H9 (cell line): ENCODE measurements at regions not wholly inside any gene's neighbourhood (a gene's known extent, or its start where the extent isn't known, plus 50 kb on each side); places are given as distances from the start of the nearest gene placed in this dataset.

Experiments
- DNase-seq: peaks from one replicate; pipeline ENCODE4 v3.0.0-alpha.2; 2017
- H2AFZ ChIP-seq: one replicate; pipeline ENCODE4 v1.6.1; 2013; ENCODE audit warnings: mild to moderate bottlenecking, low read length, control low read depth, moderate library complexity
- H2AK5ac ChIP-seq: 2 replicates; pipeline ENCODE4 v1.6.1; 2013; ENCODE audit warnings: low read length, control low read depth, mixed read lengths; ENCODE audit not compliant: insufficient read length
- H2BK120ac ChIP-seq: one replicate; pipeline ENCODE4 v1.6.1; 2013; ENCODE audit warnings: low read depth, mild to moderate bottlenecking, low read length, control low read depth, inconsistent platforms; ENCODE audit not compliant: poor library complexity, severe bottlenecking
- H2BK12ac ChIP-seq: 2 replicates; pipeline ENCODE4 v1.6.1; 2013; ENCODE audit warnings: low read length, control low read depth, mixed read lengths, low read depth; ENCODE audit not compliant: insufficient read length
- H2BK15ac ChIP-seq: 2 replicates; pipeline ENCODE4 v1.6.1; 2013; ENCODE audit warnings: low read depth, low read length, control low read depth
- H2BK20ac ChIP-seq: one replicate; pipeline ENCODE4 v1.6.1; 2013; ENCODE audit warnings: low read depth, mild to moderate bottlenecking, low read length, control low read depth, inconsistent platforms; ENCODE audit not compliant: poor library complexity, severe bottlenecking
- H2BK5ac ChIP-seq: 2 replicates; pipeline ENCODE4 v1.6.1; 2013; ENCODE audit warnings: low read length, control low read depth, mixed read lengths; ENCODE audit not compliant: insufficient read length
- H3K14ac ChIP-seq: 2 replicates; pipeline ENCODE4 v1.6.1; 2013; ENCODE audit warnings: low read length, control low read depth; ENCODE audit not compliant: insufficient read depth
- H3K18ac ChIP-seq: 2 replicates; pipeline ENCODE4 v1.6.1; 2013; ENCODE audit warnings: low read depth, mild to moderate bottlenecking, mixed read lengths, low read length, control low read depth; ENCODE audit not compliant: insufficient read length
- H3K23ac ChIP-seq: 2 replicates; pipeline ENCODE4 v1.6.1; 2013; ENCODE audit warnings: low read length, control low read depth, mixed read lengths, low read depth; ENCODE audit not compliant: insufficient read length
- H3K23me2 ChIP-seq: 2 replicates; pipeline ENCODE4 v1.6.1; 2013; ENCODE audit warnings: low read depth, mild to moderate bottlenecking, mixed read lengths, low read length, control low read depth; ENCODE audit not compliant: insufficient read length, poor library complexity, severe bottlenecking
- H3K27ac ChIP-seq: 2 replicates; pipeline ENCODE4 v1.5.1; 2013; ENCODE audit warnings: low read length, control low read depth, mixed read lengths, low read depth; ENCODE audit not compliant: insufficient read length
- H3K27me3 ChIP-seq: 2 replicates; pipeline ENCODE4 v1.6.1; 2013; ENCODE audit warnings: low read length, control low read depth, inconsistent platforms; ENCODE audit not compliant: insufficient read depth
- H3K4ac ChIP-seq: 2 replicates; pipeline ENCODE4 v1.6.1; 2013; ENCODE audit warnings: low read depth, mild to moderate bottlenecking, control low read depth, inconsistent platforms, low read length, moderate library complexity
- H3K4me1 ChIP-seq: 2 replicates; pipeline ENCODE4 v1.6.1; 2013; ENCODE audit warnings: low read length, control low read depth, inconsistent platforms; ENCODE audit not compliant: insufficient read depth
- H3K4me2 ChIP-seq: 2 replicates; pipeline ENCODE4 v1.6.1; 2013; ENCODE audit warnings: low read length, control low read depth, mixed read lengths; ENCODE audit not compliant: insufficient read length, insufficient read depth
- H3K56ac ChIP-seq: 2 replicates; pipeline ENCODE4 v1.6.1; 2013; ENCODE audit warnings: low read depth, mild to moderate bottlenecking, mixed read lengths, low read length, control low read depth; ENCODE audit not compliant: insufficient read length
- H3K79me1 ChIP-seq: 2 replicates; pipeline ENCODE4 v1.6.1; 2013; ENCODE audit warnings: low read depth, mild to moderate bottlenecking, moderate library complexity, low read length, control low read depth, inconsistent platforms; ENCODE audit not compliant: insufficient read depth, poor library complexity, severe bottlenecking
- H3K79me2 ChIP-seq: 2 replicates; pipeline ENCODE4 v1.6.1; 2013; ENCODE audit warnings: low read length, control low read depth, inconsistent platforms; ENCODE audit not compliant: insufficient read depth
- H3K9ac ChIP-seq: 2 replicates; pipeline ENCODE4 v1.6.1; 2013; ENCODE audit warnings: low read length, control low read depth, mixed read lengths; ENCODE audit not compliant: insufficient read length; ENCODE audit errors: extremely low read depth
- H3K9me3 ChIP-seq: one replicate; pipeline ENCODE4 v1.6.1; 2013; ENCODE audit warnings: low read depth, low read length, inconsistent platforms; ENCODE audit not compliant: control insufficient read depth
- H3T11ph ChIP-seq: one replicate; pipeline ENCODE4 v1.6.1; 2013; ENCODE audit warnings: mild to moderate bottlenecking, low read length, control low read depth, inconsistent platforms
- H4K20me1 ChIP-seq: one replicate; pipeline ENCODE4 v1.6.1; 2013; ENCODE audit not compliant: control insufficient read depth, insufficient read length, insufficient read depth
- H4K5ac ChIP-seq: 2 replicates; pipeline ENCODE4 v1.6.1; 2013; ENCODE audit warnings: low read depth, mild to moderate bottlenecking, mixed read lengths, low read length, control low read depth; ENCODE audit not compliant: insufficient read length
- H4K8ac ChIP-seq: replicated peaks from 2 replicates; pipeline ENCODE4 v1.6.1; 2013; ENCODE audit warnings: low read length, control low read depth, mixed read lengths, low read depth; ENCODE audit not compliant: insufficient read length
- H4K91ac ChIP-seq: 2 replicates; pipeline ENCODE4 v1.6.1; 2013; ENCODE audit warnings: low read depth, mild to moderate bottlenecking, moderate library complexity, mixed read lengths, low read length, control low read depth; ENCODE audit not compliant: insufficient read length
- H3K27ac Mint-ChIP-seq, 3 experiments: 2 replicates in 2 of 3; 3 replicates in 1 of 3; pipeline ENCODE4 v1.8.0; 2020 to 2021; ENCODE audit warnings: mixed read lengths in 3 of 3, mild to moderate bottlenecking in 1 of 3, moderate library complexity in 1 of 3
- H3K27me3 Mint-ChIP-seq: 2 replicates; pipeline ENCODE4 v1.8.0; 2021; ENCODE audit warnings: low read depth, mild to moderate bottlenecking, moderate library complexity, mixed read lengths
- H3K36me3 Mint-ChIP-seq, 3 experiments: 2 replicates in 2 of 3; 3 replicates in 1 of 3; pipeline ENCODE4 v1.8.0; 2020 to 2021; ENCODE audit warnings: low read depth in 3 of 3, mixed read lengths in 3 of 3; ENCODE audit not compliant: insufficient read depth in 1 of 3
- H3K4me1 Mint-ChIP-seq, 2 experiments: 2 replicates each; pipeline ENCODE4 v1.8.0; 2020; ENCODE audit warnings: mixed read lengths in 2 of 2
- H3K4me3 Mint-ChIP-seq, 2 experiments: 2 replicates in 1 of 2; 3 replicates in 1 of 2; pipeline ENCODE4 v1.8.0; 2020 to 2021; ENCODE audit warnings: mild to moderate bottlenecking in 2 of 2, mixed read lengths in 2 of 2, moderate library complexity in 1 of 2
- H3K9me3 Mint-ChIP-seq, 2 experiments: 2 replicates in 1 of 2; 3 replicates in 1 of 2; pipeline ENCODE4 v1.8.0; 2020; ENCODE audit warnings: mild to moderate bottlenecking in 2 of 2, mixed read lengths in 2 of 2, moderate library complexity in 1 of 2
- CTCF ChIP-seq: fragments of 200-600 bp; sonication (generic); conservative IDR thresholded peaks from 3 replicates; pipeline ENCODE4 v1.8.0; 2021; ENCODE audit warnings: antibody characterized with exemption, mild to moderate bottlenecking
- WGBS: extraction: QIAGEN DNeasy Blood & Tissue Kit; methylation state at CpG from one replicate; pipeline ENCODE4 v1.1.7; 2013; ENCODE audit warnings: missing lambda C conversion rate, low lambda C conversion rate, mixed read lengths; ENCODE audit not compliant: insufficient read length; ENCODE audit errors: extremely low coverage; 5-methylcytosine and 5-hydroxymethylcytosine counted together

GRCh38 chr3:94323596-94323995, 260.7 kb downstream of the NSUN3 start:
- H2AFZ ChIP-seq: no peak overlapping the region

More at GRCh38 chr3:94323596-94323995, 260.7 kb downstream of the NSUN3 start:
- Histone ChIP-seq H2BK5ac (no peak overlapping the region), H2BK120ac (no peak overlapping the region), H3K18ac (no peak overlapping the region), H2AK5ac (no peak overlapping the region), H3K9ac (no peak overlapping the region), H4K5ac (no peak overlapping the region), H3K14ac (no peak overlapping the region), H4K8ac (no peak overlapping the region), H3K79me1 (no peaks in the 10 kb centered on the region), H3K9me3 (no peaks in the 10 kb centered on the region), H3K27me3 (no peaks in the 10 kb centered on the region), H3T11ph (no peak overlapping the region), H3K4me1 (no peaks in the 10 kb centered on the region; the same call in 1 of the 2 replicates), H3K23ac (no peak overlapping the region), H3K23me2 (no peaks in the 10 kb centered on the region), H3K56ac (no peak overlapping the region), H4K91ac (no peak overlapping the region), H3K4ac (no peak overlapping the region), H3K27ac (no peak overlapping the region), H2BK12ac (no peak overlapping the region), H4K20me1 (no peaks in the 10 kb centered on the region), H2BK20ac (no peak overlapping the region), H3K4me2 (no peak overlapping the region), H3K79me2 (no peaks in the 10 kb centered on the region), H2BK15ac (no peak overlapping the region)
- no peak overlapping the region for H3K4me3 Mint-ChIP-seq
- no peak for DNase-seq
- no peak overlapping the region for H3K27ac Mint-ChIP-seq
- no peaks in the 10 kb centered on the region for H3K27me3 Mint-ChIP-seq
- H3K4me1 Mint-ChIP-seq: peaks cover 4 to 10% of the 10 kb centered on the region in 2 experiments; a peak in 3 of 4 replicates
- H3K36me3 Mint-ChIP-seq: peaks cover 0 to 2% (median 1%) of the 10 kb centered on the region in 3 experiments; a peak in 1 of 7 replicates
- no CpG with 5 or more reads among the region's 2 CpGs for WGBS
- TF ChIP-seq CTCF: no peak
- peaks cover 0 to 3% of the 10 kb centered on the region in 2 experiments; a peak in 2 of 5 replicates for H3K9me3 Mint-ChIP-seq
